GM06990 (cell line): ENCODE measurements at regions not wholly inside any gene's neighbourhood (a gene's known extent, or its start where the extent isn't known, plus 50 kb on each side); places are given as distances from the start of the nearest gene placed in this dataset.
A peak's percentile ranks its signal among the peaks of the same experiment; 100 is the strongest.

Experiments used
- DNase-seq: peaks from one replicate; pipeline ENCODE4 v3.0.0-alpha.2; 2011; ENCODE audit not compliant: insufficient read length; ENCODE audit errors: extremely low read depth
- H3K27me3 ChIP-seq: replicated peaks from 2 replicates; pipeline ENCODE4 v1.6.0; 2011; ENCODE audit warnings: low read length; ENCODE audit not compliant: control insufficient read depth, insufficient read depth
- H3K36me3 ChIP-seq: 2 replicates; pipeline ENCODE4 v1.5.1; 2011; ENCODE audit warnings: low read length; ENCODE audit not compliant: control insufficient read depth, insufficient read depth
- H3K4me3 ChIP-seq: replicated peaks from 2 replicates; pipeline ENCODE4 v1.5.1; 2011; ENCODE audit warnings: low read depth, mild to moderate bottlenecking, control low read depth, low read length
- TF ChIP-seq, protein P1 (sequence below): IDR thresholded peaks from 2 replicates; pipeline ENCODE4 v1.5.1; 2011; ENCODE audit warnings: low read length, control low read depth, mild to moderate bottlenecking, inconsistent platforms; ENCODE audit not compliant: insufficient read depth, poor library complexity, severe bottlenecking

- TF ChIP-seq, protein P1, sequence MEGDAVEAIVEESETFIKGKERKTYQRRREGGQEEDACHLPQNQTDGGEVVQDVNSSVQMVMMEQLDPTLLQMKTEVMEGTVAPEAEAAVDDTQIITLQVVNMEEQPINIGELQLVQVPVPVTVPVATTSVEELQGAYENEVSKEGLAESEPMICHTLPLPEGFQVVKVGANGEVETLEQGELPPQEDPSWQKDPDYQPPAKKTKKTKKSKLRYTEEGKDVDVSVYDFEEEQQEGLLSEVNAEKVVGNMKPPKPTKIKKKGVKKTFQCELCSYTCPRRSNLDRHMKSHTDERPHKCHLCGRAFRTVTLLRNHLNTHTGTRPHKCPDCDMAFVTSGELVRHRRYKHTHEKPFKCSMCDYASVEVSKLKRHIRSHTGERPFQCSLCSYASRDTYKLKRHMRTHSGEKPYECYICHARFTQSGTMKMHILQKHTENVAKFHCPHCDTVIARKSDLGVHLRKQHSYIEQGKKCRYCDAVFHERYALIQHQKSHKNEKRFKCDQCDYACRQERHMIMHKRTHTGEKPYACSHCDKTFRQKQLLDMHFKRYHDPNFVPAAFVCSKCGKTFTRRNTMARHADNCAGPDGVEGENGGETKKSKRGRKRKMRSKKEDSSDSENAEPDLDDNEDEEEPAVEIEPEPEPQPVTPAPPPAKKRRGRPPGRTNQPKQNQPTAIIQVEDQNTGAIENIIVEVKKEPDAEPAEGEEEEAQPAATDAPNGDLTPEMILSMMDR = no peak
- Histone ChIP-seq H3K36me3 (no peaks in the 10 kb centered on the region), H3K4me3 (no peak overlapping the region), H3K27me3 (no peaks in the 10 kb centered on the region)
- DNase-seq = no peak
Measured at GRCh38 chr11:15451713-15452112, 337.0 kb downstream of the INSC start.

DNA sequence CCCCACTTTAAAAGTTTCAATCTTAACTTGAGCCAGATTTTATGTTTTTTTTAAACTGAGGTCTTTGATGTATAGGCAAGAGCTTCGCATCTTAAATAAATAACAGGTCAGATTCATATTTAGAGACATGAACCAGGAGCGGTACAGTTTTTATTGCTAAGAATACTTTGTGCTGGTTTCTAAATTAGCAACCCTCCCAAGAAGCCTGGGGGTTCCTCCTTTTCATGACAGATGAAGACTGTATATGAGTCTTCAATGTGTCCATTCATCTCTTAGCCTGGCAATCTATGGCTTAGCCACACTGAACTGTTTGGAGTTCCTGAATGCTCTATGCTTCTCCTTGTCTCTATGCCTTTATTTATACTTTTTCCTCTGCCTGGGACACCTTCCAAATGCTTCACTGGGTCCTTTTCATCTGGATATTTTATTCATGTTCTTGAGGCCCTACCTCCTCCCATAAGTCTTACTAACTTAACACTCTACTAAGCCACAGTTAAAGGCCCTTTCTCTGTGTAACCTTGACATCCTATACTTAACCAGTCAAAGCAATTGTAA, 338.6 kb downstream of the INSC start:
- Histone ChIP-seq H3K27me3 (no peaks in the 10 kb centered on the region), H3K36me3 (no peaks in the 10 kb centered on the region), H3K4me3 (no peak overlapping the region)
- TF ChIP-seq, protein P1 = no peak
- no peak for DNase-seq

GRCh38 chr11:15468466-15468865, 353.7 kb downstream of the INSC start:
- H3K27me3 ChIP-seq = peaks cover 1% of the 10 kb centered on the region
- no peaks in the 10 kb centered on the region for H3K36me3 ChIP-seq
- TF ChIP-seq, protein P1 = no peak
- H3K4me3 ChIP-seq = no peak overlapping the region
- DNase-seq = no peak

GRCh38 chr11:15471048-15471894, 356.5 kb downstream of the INSC start:
- TF ChIP-seq, protein P1 = no peak
- peak; percentile 5 for DNase-seq

DNA sequence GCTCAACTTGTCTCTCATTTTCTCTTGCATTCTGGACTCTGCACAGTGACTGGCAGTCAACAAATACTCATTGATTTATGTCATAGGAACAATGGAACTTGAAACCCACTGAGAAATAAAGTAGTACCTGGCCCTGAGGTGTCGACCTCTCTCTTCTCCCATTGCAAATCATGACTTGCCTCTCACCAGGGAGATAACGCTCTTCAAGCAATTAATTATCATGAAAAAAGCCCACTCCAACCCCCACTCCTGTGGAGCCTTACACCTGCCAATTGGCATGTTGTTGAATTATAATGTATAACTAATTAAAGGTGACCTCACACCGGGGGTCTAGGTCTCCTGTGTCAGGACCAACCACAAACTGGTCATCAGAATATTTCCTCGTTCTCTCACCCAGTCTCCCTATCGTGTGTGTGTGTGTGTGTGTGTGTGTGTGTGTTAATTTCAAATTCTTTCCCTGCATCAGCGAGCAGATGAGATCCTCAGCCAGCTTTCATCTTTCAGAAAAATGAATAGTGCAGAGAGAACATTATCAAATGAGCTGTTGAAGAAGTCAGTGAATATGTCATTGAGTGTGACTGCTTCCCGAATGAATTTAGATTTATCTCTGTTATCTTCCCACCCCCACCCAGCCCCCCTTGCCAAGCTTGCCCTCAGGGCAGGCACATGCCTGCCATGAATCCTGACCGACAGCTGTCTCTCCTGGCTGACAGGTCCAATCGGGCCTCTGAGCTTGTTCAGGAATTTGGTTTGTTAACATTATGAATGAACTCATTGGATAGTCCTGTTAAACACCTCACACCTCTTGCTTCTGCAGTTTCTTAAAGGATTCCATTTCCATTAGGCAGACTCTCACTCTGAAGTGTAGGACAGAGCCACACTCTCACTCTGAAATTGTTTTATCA, 357.4 kb downstream of the INSC start:
- H3K4me3 ChIP-seq = no peak overlapping the region
- no peaks in the 10 kb centered on the region for H3K36me3 ChIP-seq
- no peaks in the 10 kb centered on the region for H3K27me3 ChIP-seq
- TF ChIP-seq, protein P1 = no peak
- DNase-seq = no peak

More at GRCh38 chr11:15471048-15471894, 356.5 kb downstream of the INSC start:
- Histone ChIP-seq H3K27me3 (peaks cover 1% of the 10 kb centered on the region; the same call in 1 of the 2 replicates), H3K36me3 (no peaks in the 10 kb centered on the region), H3K4me3 (no peak overlapping the region)
